Hematopoietic multipotent progenitor cell treated with erythropoietin and hydrocortisone succinate and interleukin-3 and kit ligand, for 17 days (in vitro differentiated cells): ENCODE measurements at regions not wholly inside any gene's neighbourhood (a gene's known extent, or its start where the extent isn't known, plus 50 kb on each side); places are given as distances from the start of the nearest gene placed in this dataset.
"Not testable (repeated sequence)": the region's sequence is repeated elsewhere in the genome, so short reads cannot be mapped to it uniquely, and the experiment has no call there.

Source experiments
- DNase-seq: peaks from one replicate; pipeline ENCODE4 v3.0.0-alpha.2; 2015; ENCODE audit warnings: low spot score

DNA sequence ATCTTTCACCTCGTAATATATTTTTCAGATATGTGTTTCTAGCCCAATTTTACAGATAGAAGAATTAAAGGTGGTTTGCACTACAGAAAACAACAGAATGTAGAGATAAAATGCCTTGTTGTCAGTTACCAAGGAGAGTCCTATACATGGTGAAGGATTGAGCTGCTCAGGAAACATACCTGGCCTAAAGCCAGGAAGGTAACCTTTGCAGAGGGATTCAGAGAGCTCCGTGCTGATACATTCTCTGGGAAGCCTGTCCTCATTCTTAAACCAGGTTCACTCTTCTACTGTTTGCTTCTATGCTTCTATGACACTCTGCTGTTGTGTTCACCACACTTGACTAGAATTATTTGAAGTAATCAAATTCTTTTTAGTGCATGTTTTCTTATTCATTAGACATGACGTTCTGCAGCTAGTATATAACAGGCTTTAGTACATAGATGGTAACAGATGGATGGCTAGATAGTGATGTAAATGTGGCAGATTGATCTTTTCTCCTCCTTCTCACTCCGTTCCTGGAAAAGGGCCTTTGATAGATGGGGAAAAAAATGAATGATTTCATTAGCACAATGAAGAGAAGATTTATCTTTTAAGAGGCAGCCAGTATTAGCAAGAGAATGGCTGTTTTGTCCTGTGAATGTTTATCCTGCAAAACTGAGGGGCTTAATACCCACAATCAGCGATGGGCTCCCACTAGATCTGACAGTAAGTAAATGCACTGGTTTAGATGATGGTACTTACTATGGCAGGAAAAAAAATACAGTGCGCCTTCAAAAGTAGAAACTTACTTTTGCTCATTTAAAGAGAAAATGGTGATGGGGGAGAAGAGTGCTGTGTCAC is 589.6 kb upstream of the FAM98A start:
- DNase-seq: no peak

DNA sequence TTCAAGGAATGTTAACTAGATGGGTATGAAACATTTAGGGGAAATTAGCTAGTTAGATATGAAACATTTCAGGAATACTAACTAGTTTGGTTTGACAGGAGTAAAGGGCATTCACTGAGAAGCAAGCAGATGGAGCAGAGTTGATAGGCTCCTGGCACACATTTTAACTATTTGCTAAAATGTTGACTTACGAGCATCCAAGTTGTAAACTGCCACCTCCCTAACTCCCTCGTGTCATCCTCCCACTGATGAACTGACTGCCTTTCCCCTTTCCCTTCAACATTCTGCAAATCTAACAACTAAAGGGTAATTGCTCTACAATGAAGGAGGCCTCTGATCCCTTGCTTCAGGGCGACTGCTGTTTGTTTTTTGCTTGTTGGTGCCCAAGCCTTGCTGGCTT is 580.4 kb upstream of the FAM98A start:
- DNase-seq: no peak

DNA sequence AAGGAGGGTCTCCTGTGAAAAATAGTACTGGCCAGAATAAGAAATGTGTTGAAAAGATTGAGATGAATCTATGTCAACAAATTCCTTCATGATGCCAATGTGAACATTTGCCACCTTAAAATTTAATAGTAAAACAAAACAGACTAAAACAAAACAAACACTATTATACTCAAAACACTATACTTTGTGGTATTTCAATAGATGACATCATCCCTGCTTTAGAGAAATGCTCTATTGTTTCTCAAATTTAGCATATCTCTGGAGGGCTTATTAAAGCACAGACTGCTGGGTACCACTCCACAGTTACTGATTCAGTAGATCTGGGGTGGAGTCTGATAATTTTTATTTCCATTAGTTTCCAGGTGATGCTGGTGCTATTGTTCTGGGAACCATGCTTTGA is 579.4 kb upstream of the FAM98A start:
- DNase-seq: no peak

DNA sequence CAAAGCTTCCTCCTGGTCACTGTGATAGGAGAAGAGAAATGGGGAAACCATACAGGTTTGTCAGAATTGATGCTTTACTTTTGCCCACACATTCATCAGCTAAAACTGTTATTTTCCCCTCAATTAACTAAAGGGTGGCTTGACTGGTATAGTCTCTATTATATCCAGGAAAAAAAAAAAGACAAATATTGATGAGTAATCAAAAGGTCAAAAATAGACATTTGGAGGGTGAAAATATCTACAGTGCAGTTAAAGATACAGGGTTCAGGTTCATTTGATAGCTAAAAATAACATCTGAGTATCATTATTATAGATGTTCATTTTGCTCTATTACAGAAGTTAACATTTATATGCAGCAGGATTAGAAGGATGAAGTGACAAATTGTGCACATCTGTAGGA is 577.6 kb upstream of the FAM98A start:
- DNase-seq: no peak

DNA sequence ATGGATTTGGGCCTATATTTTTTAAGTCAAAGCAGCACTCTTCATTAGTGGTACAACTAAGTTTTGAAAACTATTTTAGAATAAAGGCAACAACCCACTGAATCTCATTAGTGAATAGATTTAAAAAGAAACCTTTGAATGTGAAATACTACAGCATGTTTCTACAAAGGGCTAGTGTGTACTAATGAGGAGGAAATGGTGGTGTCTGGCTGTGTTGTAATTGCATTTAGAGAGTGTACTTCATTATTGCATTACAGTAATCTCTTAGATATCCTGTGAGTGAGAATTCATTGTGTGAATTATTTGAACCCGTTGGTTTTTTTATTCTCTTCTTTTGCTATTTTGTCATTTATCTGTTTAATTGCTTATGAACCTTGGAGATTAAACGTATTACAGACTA is 575.4 kb upstream of the FAM98A start:
- no peak for DNase-seq

DNA sequence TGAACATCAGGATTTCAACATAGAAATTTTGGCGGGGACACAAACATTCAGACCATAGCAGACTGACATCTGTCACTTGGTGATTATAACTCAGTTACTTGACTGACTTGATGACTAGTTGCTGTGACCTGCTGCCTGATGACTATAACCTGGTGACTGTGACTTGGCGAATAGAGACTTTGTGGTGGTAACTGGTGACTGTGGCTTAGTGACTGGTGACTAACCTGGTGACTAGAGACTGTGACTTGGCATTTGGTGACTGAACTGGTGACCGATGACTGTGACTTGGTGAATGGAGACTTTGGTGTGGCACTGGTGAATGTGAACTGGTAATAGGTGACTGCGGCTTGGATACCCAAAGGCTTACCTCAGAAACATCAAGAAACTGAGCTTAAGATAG is 563.1 kb upstream of the FAM98A start:
- no peak for DNase-seq

DNA sequence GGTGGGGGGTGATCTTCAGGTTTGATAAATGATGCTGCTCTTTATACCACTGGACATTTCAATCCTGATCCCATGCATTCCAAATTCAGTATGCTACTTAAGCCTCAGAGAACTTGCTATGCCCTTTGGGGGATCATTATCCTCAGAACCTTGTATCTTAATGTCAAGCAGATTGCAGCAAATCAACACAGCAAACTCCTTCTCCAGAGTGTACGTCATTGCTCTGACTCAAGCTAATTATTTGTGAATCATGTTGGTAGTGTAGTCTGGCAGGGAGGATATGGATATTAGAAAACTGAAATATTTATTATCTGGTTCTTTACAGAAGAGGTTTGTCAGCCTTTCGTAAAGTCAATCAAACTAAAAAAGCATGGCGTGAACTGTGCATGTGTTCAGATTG is 562.5 kb upstream of the FAM98A start:
- no peak for DNase-seq

DNA sequence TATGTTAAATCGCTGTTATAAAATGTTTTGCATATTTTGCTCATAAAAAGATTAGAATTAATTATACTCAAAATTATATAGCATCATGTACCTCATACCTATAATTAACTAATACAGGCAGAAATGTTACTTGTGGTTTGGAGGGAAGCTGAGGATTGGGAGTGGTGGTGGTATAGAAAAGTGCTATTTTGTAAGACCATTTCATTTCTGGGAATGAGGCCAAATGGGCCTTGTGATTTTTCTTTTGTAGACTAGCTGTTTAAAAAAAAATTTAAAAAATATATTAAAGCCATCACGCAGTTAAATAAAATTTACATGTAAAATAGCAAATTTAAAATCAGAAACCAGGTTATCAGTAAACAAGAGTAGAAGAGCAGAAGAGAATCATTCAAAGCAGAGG is 560.8 kb upstream of the FAM98A start:
- DNase-seq: no peak

DNA sequence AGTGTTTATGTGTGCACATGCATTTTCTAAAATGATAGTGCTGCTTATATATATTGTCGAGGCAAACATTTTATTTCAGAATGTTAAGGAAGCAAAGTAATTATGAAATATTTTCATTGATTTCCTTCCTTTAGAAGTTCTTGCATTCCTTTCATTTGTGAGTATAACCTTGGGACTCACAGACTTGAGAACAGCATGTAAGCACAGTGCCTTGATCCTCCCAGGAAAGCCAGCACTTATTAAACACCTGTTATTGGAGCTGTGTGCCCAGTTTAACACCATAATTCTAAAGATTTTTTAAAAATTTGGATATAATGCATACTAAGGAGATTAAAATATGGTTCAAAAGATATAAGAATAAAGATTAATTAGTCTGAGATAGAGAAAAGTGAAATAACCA is 554.4 kb upstream of the FAM98A start:
- DNase-seq: no peak

DNA sequence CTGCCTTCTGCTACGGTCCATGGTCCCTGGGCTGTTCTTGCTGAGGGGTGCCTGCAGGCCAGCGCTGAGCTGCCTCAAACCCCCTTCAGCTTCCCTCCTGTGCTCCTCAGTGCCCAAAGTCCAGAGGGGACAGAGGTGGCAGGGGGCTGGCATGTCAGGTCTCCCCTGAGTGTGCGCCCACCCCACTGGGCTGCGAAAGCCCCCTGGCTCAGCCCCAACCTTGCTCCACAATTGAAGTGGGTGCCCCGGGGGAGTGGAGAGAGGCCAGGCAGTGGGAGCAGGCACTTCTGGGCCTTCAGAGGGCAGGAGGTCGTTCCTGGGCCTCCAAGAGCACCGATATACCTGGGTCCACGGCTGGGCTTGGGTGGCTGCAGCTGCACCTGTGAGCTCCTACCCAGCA is 548.7 kb upstream of the FAM98A start:
- DNase-seq: no peak

DNA sequence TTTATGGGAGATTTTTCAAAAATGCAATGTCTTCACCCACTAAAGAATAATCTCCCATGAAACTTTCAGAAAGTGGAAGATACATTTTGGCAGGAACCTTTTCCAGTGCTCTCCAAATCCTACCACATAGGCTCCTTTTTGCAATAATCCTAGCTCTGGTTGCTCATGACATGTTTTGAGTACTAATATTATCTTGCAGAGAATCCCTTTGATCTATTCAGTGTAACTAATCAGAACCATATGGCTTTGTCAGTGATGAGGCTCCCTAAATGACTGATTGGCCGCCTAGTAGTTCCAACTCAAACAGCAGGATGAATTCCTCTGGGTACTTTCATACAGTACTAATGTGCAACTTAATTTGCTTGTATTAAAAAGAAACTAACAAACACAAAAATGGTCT is 544.0 kb upstream of the FAM98A start:
- DNase-seq: no peak

DNA sequence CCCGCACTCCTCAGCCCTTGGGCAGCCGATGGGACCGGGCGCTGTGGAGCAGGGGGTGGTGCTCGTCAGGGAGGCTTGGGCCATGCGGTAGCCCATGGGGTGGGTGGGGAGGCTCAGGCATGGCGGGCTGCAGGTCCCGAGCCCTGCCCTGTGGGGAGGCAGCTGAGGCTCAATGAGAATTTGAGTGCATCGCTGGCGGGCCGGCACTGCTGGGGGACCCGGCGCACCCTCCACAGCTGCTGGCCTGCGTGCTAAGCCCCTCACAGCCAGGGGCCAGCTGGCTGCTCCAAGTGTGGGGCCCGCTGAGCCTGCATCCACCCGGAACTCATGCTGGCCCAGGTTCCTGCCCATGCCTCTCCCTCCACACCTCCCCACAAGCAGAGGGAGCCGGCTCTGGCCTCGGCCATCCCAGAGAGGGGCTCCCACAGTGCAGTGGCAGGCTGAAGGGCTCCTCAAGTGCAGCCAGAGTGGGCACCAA is 543.5 kb upstream of the FAM98A start:
- not testable (repeated sequence) for DNase-seq

DNA sequence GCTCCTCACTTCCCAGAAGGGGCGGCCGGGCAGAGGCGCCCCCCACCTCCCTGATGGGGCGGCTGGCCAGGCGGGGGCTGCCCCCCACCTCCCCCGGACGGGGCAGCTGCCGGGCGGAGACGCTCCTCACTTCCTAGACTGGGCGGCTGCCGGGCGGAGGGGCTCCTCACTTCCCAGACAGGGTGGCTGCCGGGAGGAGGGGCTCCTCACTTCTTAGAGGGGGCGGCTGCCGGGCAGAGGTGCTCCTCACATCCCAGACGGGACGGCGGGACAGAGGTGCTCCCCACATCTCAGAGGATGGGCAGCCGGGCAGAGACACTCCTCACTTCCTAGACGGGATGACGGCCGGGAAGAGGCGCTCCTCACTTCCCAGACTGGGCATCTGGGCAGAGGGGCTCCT is 534.0 kb upstream of the FAM98A start:
- not testable (repeated sequence) for DNase-seq

DNA sequence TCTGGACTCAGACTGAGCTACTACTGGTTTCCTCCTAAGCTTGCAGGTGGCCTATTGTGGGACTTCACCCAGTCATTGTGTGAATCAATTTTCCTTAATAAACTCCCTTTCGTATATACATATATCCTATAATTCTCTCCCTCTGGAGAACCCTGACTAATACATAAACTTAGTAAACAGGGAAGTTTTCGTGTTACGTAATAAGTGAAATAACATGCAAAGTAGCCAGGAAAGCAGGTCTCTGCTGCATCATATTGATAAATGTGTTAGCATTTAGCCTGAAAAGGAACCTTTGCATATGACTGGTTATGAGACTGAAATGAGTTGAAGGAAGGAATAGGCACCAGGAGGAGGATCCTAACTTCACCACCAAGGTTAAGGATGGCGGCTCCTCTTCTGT is 527.2 kb upstream of the FAM98A start:
- DNase-seq: no peak

DNA sequence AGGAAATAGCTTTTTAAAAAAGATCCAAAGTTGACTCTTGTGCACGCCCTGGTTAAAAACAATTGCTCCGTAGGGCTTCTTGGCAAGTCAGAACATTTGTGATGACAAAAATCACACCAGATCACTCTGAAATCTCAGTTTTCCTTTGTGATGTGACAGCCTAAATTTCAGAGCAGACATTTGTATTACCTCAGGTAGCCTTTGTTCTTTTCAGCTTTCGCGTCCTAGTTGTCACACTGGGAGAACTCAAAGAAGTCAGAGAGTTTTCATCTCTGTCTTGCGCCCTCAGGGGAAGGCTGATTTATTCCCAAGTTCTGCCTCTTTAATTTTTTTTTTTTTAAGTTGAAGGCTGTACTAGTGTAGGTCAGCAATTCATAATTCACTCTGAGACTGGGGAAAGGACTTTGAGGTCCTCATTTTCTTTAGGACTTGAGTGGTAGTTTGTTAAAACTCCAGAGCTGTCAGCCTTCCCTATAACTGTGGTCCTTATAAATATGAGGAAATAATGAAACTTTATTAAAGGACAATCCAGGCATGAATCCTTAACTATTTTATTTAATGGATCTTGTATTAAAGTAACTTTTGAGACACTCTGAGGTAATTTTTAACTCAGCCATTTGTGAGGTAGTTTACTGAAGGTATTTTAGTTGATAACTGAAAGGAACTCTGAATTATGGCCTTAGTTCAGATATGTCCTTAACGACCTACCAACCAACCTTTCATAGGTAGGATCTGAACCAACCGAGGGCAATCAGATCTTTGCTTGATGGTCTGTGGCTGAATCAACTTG is 525.1 kb upstream of the FAM98A start:
- DNase-seq: no peak

DNA sequence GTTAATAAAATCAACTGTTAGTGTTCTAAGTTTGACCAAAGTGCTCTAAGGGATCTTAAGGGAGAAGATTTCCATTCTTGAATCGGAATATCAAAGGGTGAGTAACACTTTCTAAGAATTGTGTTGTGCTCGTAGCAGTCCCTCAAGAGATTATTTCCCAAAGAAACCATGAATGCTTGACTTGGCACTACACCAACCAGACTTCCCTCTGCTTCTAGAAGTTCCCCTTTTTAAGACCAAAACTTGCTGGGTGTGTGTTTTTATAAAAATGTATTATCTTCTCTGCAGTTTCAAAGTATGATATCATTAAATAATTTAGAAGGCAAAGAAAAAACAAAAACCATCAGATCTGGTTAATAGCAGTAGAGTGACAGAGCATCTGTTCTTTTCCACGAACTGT is 522.0 kb upstream of the FAM98A start:
- no peak for DNase-seq

DNA sequence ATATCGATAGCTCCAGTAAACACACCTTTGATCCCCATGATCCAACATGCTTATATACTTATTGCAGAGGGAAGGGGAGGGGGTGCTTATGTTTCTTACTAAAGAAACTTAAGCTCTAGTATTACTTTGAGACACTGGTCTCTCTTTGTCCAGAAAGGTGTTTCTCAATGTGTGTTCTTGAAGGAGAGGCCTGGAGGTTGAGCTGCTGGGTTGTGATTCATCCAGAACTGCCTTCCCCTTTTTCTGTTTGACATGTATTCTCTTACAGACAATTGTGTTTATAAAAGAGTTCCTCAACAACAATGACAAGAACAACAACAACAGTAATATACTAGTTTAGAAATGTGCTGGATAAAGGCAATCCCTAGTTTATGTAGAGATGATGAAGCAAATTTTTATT is 516.0 kb upstream of the FAM98A start:
- DNase-seq: no peak

DNA sequence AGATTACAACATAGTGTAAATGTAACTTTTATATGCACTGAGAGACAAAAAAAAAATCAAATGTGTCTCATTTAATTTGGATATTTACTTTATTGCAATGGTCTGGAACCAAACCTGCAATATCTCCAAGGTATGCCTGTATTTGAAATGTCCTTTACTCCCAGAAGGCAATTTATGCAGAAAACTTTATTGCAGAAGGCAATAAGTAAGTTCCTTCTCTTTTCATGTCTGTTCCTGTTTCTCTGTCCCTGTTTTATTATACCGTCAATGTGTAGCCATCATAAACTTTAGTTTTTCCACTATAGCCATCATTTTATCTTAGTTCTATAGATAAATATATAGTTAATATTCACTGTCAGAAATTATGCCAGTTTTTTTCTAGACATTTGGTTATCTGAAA is 513.1 kb upstream of the FAM98A start:
- DNase-seq: no peak

DNA sequence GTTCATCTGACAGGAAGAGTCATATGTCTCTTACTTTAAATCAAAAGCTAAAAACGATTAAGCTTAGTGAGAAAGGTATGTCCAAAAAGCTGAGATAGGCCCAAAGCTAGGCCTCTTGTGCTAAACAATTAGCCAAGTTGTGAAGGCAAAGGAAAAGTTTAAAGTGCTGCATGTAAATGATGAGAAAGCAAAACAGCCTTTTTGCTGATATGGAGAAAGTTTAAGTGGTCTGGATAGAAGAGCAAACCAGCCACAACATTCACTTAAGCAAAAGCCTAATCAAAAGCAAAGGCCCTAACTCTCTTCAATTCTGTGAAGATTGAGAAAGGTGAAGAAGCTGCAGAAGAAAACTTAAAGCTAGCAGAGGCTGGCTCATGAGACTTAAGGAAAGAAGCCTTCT is 511.3 kb upstream of the FAM98A start:
- DNase-seq: no peak

DNA sequence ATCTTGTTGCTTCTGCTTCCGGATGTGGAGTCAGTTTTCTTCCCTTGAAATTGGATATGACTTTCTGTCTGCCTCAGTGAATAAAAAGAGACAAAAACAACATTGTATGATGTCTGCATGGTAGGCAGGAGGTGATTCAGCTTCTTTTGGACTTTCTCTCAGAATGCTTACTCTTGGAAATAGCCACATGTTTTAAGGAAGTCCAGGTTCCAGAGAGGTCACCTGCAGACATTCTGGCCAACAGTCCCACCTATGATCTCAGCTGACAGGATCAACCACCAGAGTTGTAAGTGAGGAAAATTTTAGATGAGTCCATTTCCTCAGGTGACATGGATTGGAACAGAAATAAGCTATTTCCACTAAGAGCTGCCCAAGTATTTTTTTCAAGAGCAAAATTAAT is 508.7 kb upstream of the FAM98A start:
- no peak for DNase-seq

DNA sequence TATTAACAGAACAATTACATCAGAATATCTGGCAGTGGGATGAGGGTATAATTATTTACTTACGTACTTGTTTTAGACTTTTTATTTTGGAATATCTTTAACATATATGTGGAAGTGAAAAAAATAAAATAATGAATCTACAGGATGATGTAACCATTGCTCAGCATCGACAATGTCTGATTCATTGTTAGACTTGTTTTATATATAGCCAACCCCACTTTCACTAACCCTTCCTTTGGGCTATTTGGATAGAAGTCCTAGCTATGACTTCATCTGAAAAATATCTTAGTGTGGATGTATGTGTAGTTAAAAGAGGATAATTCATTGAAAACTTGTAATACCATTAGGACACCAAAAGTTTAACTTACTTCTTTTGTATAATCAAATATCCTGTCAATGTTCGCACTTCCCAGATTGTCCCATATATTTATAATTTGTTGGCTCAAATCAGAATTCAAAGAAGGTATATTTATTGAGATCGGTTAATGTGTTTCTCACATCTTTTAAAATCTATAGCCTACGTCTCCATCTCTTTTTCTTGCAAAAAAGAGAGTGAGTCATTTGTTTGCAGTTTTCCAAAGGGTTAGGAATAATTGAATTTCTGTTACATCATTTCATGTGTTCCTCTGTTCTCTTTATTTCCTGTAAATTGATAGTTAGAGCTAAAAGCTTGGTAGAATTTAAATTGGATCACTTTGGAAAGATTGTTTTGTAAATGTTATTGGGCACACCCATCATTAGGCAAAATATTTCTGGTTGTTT is 506.1 kb upstream of the FAM98A start:
- no peak for DNase-seq

DNA sequence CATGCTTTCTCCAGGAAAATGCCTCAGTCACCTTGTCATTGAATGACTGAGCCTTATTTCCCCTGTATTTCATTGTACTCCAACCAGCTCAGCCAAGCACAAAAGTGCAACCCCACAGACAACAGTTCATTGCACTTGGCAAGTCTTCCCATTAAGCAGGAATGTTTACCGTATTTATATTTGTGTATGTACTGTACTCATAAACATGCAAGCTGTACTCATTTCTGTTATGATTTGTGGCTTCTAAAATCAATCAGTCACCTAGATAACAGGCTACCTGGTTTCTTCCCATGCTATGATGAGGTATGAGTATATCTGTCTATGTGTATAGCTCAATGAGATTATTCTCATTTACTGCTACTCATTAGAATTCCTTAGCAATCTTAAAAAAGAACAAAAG is 505.5 kb upstream of the FAM98A start:
- DNase-seq: no peak

DNA sequence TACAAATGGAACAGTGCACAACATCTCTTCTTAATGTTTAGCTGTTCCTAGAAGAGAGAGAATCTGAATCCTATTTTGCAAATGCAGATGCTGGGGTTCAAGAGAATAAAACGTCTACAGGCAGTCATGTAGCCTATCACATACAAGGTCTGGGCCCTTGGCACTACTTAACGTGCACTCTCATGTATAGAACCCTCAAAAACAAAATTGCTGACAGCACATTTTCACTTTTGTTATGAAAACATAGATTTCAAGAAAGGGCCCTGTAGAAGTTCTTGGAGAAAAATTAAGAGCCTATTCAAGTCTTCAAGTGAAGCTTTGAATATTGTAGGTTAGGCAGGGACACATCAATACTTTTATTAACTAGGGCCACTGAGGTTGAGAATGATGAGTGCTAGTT is 504.3 kb upstream of the FAM98A start:
- DNase-seq: no peak
